ENCODE measurements at regions not wholly inside any gene's neighbourhood (a gene's known extent, or its start where the extent isn't known, plus 50 kb on each side); places are given as distances from the start of the nearest gene placed in this dataset.

GRCh38 chr18:45253973-45254708, 361.1 kb upstream of the SLC14A2 start:
- TF ChIP-seq PHF20 (CRISPR knock-in tag; IDR thresholded peaks at IDR 0.05) (no peak), ELF4 (CRISPR knock-in tag; IDR thresholded peaks at IDR 0.05; ENCODE audit: borderline replicate concordance) (no peak), ZNF280D (CRISPR knock-in tag; IDR thresholded peaks at IDR 0.05) (no peak), FIP1L1 (IDR thresholded peaks at IDR 0.05; ENCODE audit: borderline replicate concordance, insufficient read depth, low read depth, low read length) (no peak), MAZ (IDR thresholded peaks at IDR 0.05; ENCODE audit: borderline replicate concordance, low read depth, low read length) (no peak), MAZ (CRISPR knock-in tag; IDR thresholded peaks at IDR 0.05; ENCODE audit: low read depth) (no peak), REST (IDR thresholded peaks at IDR 0.05; ENCODE audit: borderline replicate concordance in 1 of 2, low read depth in 1 of 2, low read length in 2 of 2) (no peak), SMC3 (IDR thresholded peaks at IDR 0.05; ENCODE audit: low read length) (no peak), ZNF230 (CRISPR knock-in tag; IDR thresholded peaks at IDR 0.05) (no peak), IRF9 (CRISPR knock-in tag; IDR thresholded peaks at IDR 0.05; ENCODE audit: borderline replicate concordance) (no peak), ZBTB8A (CRISPR knock-in tag; IDR thresholded peaks at IDR 0.05; ENCODE audit: borderline replicate concordance, low read depth) (no peak)
- TF ChIP-seq, protein P1, sequence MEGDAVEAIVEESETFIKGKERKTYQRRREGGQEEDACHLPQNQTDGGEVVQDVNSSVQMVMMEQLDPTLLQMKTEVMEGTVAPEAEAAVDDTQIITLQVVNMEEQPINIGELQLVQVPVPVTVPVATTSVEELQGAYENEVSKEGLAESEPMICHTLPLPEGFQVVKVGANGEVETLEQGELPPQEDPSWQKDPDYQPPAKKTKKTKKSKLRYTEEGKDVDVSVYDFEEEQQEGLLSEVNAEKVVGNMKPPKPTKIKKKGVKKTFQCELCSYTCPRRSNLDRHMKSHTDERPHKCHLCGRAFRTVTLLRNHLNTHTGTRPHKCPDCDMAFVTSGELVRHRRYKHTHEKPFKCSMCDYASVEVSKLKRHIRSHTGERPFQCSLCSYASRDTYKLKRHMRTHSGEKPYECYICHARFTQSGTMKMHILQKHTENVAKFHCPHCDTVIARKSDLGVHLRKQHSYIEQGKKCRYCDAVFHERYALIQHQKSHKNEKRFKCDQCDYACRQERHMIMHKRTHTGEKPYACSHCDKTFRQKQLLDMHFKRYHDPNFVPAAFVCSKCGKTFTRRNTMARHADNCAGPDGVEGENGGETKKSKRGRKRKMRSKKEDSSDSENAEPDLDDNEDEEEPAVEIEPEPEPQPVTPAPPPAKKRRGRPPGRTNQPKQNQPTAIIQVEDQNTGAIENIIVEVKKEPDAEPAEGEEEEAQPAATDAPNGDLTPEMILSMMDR (CRISPR knock-in tag; IDR thresholded peaks at IDR 0.05), result no peak
